Adrenal gland (tissue), 9 donors: ENCODE measurements at regions not wholly inside any gene's neighbourhood (a gene's known extent, or its start where the extent isn't known, plus 50 kb on each side); places are given as distances from the start of the nearest gene placed in this dataset.

Source experiments
- DNase-seq, 7 donors: peaks; one replicate each; pipeline ENCODE4 v3.0.0-alpha.2; 2019 to 2020
- H3K27ac ChIP-seq, 5 donors: fragments of 200-600 bp; sonication (generic) in 4 of 5; 1 replicate in 3 of 5; 2 replicates in 2 of 5; pipeline versions ENCODE4 v1.5.1 to v1.8.0; 2016 to 2020; ENCODE audit warnings: mild to moderate bottlenecking in 1 of 5
- H3K27me3 ChIP-seq: fragments of 200-600 bp; 2 replicates; pipeline ENCODE4 v1.8.0; 2021
- H3K36me3 ChIP-seq, 2 donors: fragments of 200-600 bp; replicated peaks in 1 of 2; 1 replicate in 1 of 2; 2 replicates in 1 of 2; pipeline versions ENCODE4 v1.5.1 to v1.8.0; 2018 to 2022
- H3K4me1 ChIP-seq, 2 donors: fragments of 200-600 bp; replicated peaks in 1 of 2; 1 replicate in 1 of 2; 2 replicates in 1 of 2; pipeline versions ENCODE4 v1.5.1 to v1.8.0; 2018 to 2021
- H3K4me3 ChIP-seq, 4 donors: fragments of 200-600 bp; sonication (generic) in 3 of 4; one replicate each; pipeline ENCODE4 v1.5.1; 2016 to 2018
- H3K9me3 ChIP-seq, 3 donors: fragments of 200-600 bp; sonication (generic) in 1 of 3; replicated peaks in 1 of 3; 1 replicate in 2 of 3; 2 replicates in 1 of 3; pipeline versions ENCODE4 v1.5.1 to v1.8.0; 2016 to 2021
- POLR2A ChIP-seq, 2 donors: fragments of 450-650 bp; IDR thresholded peaks; one replicate each; pipeline ENCODE4 v1.6.1; 2017; ENCODE audit warnings: antibody characterized with exemption in 2 of 2, mild to moderate bottlenecking in 2 of 2, moderate library complexity in 1 of 2
- WGBS, 4 donors: extraction: QIAGEN DNeasy Blood & Tissue Kit in 2 of 4; methylation state at CpG; one replicate each; pipeline versions ENCODE4 v1.1.5 to v1.1.7; 2013 to 2017; 5-methylcytosine and 5-hydroxymethylcytosine counted together
- intact Hi-C, 2 donors: fragments of 100-400 bp; cut with DNase I; formaldehyde crosslinking; loops; one replicate each; pipeline versions ENCODE4 v1.14.1 to v1.15.0; 2022 to 2023
- TF ChIP-seq, protein P1 (sequence below), 6 experiments: fragments of 450-650 bp in 4 of 6; fragments of 200-600 bp in 2 of 6; sonication (generic) in 1 of 6; IDR thresholded peaks; 1 replicate in 5 of 6; 2 replicates in 1 of 6; pipeline versions ENCODE4 v1.5.1 to v1.8.0; 2016 to 2021; ENCODE audit warnings: antibody characterized with exemption in 6 of 6, mild to moderate bottlenecking in 2 of 6, moderate library complexity in 1 of 6
- donor health status: healthy with polysubstance abuse.
- donor health status: Bipolar disorder and iron deficiency.
- donor health status: DM: yes; HTN: yes; CAD: no.
- donor health status: DM: no; HTN: no; CAD: no.
- donor health status: DM: no; HTN: no; CAD: no.

DNA sequence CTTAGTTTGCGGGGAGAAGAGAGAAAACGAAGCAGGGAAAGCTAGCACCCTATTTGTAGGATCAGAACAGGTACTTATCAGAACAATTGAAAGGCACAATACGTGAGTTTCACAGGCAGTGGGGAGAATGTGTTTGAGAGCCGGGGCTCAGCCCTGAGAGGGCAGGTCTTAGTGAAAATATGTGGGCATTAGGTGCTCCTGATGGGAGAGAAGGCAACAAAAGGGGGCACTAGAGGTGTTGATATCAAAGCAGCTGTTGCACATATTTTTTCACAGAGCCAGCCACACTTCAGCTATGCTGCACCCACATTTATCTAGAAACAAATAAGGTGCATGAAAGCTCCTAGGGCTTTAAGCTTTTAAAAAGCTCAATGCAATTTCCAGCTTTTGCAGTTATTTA lies 99.7 kb upstream of the MAN2A1 start:
- Histone ChIP-seq H3K27ac (no peak overlapping the region), H3K9me3 (no peaks in the 10 kb centered on the region), H3K27me3 (no peaks in the 10 kb centered on the region), H3K4me1 (no peaks in the 10 kb centered on the region), H3K36me3 (no peaks in the 10 kb centered on the region), H3K4me3 (no peak overlapping the region)
- intact Hi-C loops: no loop called here
- TF ChIP-seq POLR2A (IDR thresholded peaks at IDR 0.05): no peak
- TF ChIP-seq, protein P1, sequence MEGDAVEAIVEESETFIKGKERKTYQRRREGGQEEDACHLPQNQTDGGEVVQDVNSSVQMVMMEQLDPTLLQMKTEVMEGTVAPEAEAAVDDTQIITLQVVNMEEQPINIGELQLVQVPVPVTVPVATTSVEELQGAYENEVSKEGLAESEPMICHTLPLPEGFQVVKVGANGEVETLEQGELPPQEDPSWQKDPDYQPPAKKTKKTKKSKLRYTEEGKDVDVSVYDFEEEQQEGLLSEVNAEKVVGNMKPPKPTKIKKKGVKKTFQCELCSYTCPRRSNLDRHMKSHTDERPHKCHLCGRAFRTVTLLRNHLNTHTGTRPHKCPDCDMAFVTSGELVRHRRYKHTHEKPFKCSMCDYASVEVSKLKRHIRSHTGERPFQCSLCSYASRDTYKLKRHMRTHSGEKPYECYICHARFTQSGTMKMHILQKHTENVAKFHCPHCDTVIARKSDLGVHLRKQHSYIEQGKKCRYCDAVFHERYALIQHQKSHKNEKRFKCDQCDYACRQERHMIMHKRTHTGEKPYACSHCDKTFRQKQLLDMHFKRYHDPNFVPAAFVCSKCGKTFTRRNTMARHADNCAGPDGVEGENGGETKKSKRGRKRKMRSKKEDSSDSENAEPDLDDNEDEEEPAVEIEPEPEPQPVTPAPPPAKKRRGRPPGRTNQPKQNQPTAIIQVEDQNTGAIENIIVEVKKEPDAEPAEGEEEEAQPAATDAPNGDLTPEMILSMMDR (IDR thresholded peaks at IDR 0.05): no peak
- DNase-seq: no peak
- 80 to 90% (median 83%) methylated on average over 4 of the region's 4 CpGs for WGBS, 4 donors

DNA sequence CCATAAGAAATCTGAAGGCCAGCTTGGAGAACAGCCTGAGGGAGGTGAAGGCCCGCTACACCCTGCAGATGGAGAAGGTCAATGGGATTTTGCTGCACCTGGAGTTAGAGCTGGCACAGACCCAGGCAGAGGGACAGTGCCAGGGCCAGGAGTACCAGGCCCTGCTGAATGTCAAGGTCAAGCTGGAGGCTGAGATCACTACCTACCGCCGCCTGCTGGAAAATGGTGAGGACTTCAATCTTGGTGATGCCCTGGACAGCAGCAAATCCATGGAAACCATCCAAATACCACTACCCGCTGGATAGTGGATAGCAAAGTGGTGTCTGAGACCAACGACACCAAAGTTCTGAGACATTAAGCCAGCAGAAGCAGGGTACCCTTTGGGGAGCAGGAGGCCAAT lies 100.5 kb upstream of the MAN2A1 start:
- 83 to 93% (median 90%) methylated on average over 3 to 5 of the region's 5 CpGs for WGBS, 4 donors
- TF ChIP-seq POLR2A (IDR thresholded peaks at IDR 0.05): no peak
- TF ChIP-seq, protein P1 (IDR thresholded peaks at IDR 0.05): no peak
- intact Hi-C loops: no loop called here
- no peak for DNase-seq
- no peaks in the 10 kb centered on the region for H3K27me3 ChIP-seq
- no peaks in the 10 kb centered on the region for H3K36me3 ChIP-seq
- no peak overlapping the region for H3K4me3 ChIP-seq
- H3K9me3 ChIP-seq: no peaks in the 10 kb centered on the region
- no peak overlapping the region for H3K27ac ChIP-seq
- no peaks in the 10 kb centered on the region for H3K4me1 ChIP-seq

DNA sequence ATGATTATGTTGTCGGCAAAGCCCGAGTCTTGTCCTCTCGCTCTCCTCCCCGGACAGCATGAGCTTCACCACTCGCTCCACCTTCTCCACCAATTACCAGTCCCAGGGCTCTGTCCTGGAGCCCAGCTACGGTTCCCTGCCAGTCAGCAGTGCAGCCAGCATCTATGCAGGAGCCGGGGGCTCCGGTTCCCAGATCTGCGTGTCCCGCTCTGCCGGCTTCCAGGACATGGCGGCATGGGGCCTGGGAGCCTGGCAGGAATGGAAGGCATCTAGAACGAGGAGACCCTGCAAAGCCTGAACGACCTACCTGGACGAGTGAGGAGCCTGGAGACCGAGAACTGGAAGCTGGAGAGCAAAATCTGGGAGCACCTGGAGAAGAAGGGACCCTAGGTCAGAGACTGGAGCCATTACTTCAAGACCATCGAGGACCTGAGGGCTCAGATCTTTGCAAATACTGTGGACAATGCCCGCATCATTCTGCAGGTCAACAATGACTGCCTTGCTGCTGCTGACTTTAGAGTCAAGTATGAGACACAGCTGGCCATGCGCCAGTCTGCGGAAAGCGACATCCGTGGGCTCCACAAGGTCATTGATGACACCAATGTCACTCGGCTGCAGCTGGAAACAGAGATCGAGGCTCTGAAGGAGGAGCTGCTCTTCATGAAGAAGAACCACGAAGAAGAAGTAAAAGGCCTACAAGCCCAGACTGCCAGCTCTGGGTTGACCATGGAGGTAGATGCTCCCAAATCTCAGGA lies 101.3 kb upstream of the MAN2A1 start:
- Histone ChIP-seq H3K4me1 (no peaks in the 10 kb centered on the region), H3K27ac (no peak overlapping the region), H3K36me3 (no peaks in the 10 kb centered on the region), H3K4me3 (no peak overlapping the region), H3K9me3 (no peaks in the 10 kb centered on the region), H3K27me3 (no peaks in the 10 kb centered on the region)
- intact Hi-C loops: no loop called here
- DNase-seq: no peak
- WGBS, 4 donors: 81 to 90% (median 86%) methylated on average over 25 of the region's 25 CpGs
- no peak for TF ChIP-seq POLR2A (IDR thresholded peaks at IDR 0.05)
- TF ChIP-seq, protein P1 (IDR thresholded peaks at IDR 0.05): no peak

DNA sequence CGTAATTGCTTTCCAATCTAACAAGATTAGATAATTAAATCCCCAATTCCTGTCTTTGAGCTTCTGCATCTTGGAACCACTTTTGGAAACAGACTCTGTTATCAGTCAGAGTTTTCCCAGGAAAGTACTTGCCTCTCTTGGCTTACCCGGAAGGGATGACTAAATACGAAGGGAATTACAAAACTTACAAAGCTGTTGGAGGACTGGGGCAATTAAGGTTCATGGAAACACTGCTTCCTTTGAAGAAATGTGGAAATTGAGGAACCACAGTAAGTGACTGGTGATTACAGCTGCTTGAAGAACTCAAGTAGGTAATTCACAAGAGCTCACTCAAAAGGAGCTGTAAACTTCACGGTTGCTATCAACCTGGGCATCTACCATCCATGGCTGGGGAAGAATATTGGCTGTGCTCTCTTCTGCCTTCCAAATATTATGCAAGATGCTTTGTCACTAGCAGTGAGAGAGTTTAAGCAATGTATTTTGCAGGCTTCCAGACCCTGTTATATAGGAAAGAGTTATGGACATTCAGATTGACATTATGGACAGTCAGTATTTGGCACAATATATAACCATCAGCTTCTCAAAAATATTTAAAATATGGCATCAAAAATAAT lies 104.6 kb upstream of the MAN2A1 start:
- H3K27me3 ChIP-seq: no peaks in the 10 kb centered on the region
- no peaks in the 10 kb centered on the region for H3K36me3 ChIP-seq
- DNase-seq: no peak
- TF ChIP-seq POLR2A (IDR thresholded peaks at IDR 0.05): no peak
- TF ChIP-seq, protein P1 (IDR thresholded peaks at IDR 0.05): no peak
- H3K27ac ChIP-seq: no peak overlapping the region
- no peak overlapping the region for H3K4me3 ChIP-seq
- 49 to 57% (median 52%) methylated on average over 4 of the region's 4 CpGs for WGBS, 4 donors
- intact Hi-C loops: no loop called here
- H3K4me1 ChIP-seq: no peaks in the 10 kb centered on the region
- no peaks in the 10 kb centered on the region for H3K9me3 ChIP-seq
